KBM-7 (cell line): ENCODE measurements at regions not wholly inside any gene's neighbourhood (a gene's known extent, or its start where the extent isn't known, plus 50 kb on each side); places are given as distances from the start of the nearest gene placed in this dataset.

Experiments
- DNase-seq: peaks from one replicate; pipeline ENCODE4 v3.0.0-alpha.2; 2015
- in situ Hi-C: fragments of 300-500 bp; cut with MboI; formaldehyde crosslinking; loops from 2 replicates; pipeline ENCODE4 v1.14.3; 2020; ENCODE audit warnings: low sequenced_read_pairs, low pct_unique_long_range_greater_than_20kb, mixed read lengths

- in situ Hi-C loops = no loop called here
- DNase-seq = no peak
Measured at GRCh38 chr6:90753820-90754643, 167.2 kb upstream of the MAP3K7 start.

DNA sequence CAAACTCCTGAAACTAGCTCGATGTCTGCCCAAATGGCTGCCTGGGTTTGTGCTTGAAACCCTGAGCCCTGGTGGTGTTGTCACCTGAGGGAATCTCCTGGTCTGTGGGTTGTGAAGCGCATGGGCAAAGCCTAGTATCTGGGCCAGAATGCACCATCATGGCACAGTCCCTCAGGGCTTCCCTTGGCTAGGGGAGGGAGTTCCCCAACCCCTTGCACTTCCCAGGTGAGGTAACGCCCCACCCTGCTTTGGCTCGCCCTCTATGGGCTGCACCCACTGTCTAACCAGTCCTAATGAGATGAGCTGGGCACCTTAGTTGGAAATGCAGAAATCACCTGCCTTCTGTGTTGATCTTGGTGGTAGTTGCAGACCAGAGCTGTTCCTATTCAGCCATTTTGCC lies 152.9 kb upstream of the MAP3K7 start:
- DNase-seq = no peak
- in situ Hi-C loops = no loop called here

- in situ Hi-C loops = no loop called here
- DNase-seq = no peak
Measured at GRCh38 chr6:90739339-90739738, 152.5 kb upstream of the MAP3K7 start.

DNA sequence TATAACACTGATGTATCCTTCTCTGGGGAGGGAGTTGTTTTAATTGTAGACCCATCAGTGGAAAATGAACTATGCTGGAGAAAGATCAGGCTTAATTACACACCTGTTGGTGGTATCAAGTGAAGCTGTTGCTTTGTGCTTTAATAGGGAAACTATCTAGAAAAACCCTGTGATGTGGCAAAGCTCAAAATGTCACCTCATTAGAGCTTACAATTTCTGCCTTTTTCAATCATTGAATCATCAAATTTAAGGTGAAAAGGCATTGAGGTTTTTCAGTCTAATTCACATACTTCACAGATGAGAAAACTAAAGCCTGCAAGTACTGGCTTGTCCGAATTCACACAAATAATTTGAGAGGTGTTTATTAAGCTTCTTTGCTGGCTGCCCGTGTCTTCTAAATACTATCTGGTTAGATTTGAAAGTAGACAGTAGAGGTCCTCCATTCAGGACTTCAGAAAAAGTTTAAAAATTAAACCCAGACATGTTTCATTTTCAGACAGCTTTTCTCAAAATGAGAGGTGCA lies 143.3 kb upstream of the MAP3K7 start:
- in situ Hi-C loops = no loop called here
- DNase-seq = no peak

DNA sequence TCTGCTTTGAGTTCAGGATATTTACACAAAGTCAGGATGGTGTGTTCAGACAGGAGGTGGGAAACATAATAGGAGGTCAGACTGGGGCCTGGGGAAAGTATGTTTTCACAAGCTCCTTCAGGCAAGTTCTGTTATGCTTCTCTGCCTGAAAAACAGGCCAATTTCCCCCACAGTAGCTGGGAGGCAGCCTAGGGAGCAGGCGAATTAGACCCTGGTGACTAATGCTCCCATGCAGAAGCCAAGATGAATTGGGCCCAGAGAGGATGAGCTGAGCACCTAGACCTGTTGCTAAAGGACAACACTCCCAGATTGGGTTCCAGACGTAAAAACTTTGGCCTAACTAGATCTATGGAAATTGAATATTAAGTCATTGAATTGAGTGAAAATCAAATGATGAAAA lies 142.2 kb upstream of the MAP3K7 start:
- in situ Hi-C loops = no loop called here
- no peak for DNase-seq

DNA sequence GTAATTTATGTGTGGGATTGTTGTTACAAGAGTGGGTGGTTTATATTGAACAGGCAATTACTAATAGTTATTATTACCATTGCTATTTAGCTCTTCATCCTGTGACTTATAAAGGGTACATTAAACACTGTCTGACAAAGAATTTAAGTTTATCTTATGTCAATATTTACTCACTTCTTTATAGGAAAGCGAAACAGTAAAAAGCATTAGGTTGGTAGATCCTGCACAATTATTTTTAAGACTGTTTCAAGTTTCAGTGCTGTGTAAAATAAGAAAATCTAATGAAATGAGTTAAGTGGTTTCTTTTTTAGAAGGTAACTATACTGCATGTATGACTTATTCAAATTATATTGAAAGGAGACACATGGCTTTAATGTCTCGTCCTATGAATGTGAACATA lies 135.8 kb upstream of the MAP3K7 start:
- no peak for DNase-seq
- in situ Hi-C loops = no loop called here

GRCh38 chr6:90720404-90720803 lies 133.5 kb upstream of the MAP3K7 start:
- in situ Hi-C loops = no loop called here
- no peak for DNase-seq

- in situ Hi-C loops = no loop called here
- DNase-seq = no peak
Measured at GRCh38 chr6:90719321-90720195, 132.7 kb upstream of the MAP3K7 start.

GRCh38 chr6:90716376-90716775 lies 129.5 kb upstream of the MAP3K7 start:
- in situ Hi-C loops = no loop called here
- no peak for DNase-seq

DNA sequence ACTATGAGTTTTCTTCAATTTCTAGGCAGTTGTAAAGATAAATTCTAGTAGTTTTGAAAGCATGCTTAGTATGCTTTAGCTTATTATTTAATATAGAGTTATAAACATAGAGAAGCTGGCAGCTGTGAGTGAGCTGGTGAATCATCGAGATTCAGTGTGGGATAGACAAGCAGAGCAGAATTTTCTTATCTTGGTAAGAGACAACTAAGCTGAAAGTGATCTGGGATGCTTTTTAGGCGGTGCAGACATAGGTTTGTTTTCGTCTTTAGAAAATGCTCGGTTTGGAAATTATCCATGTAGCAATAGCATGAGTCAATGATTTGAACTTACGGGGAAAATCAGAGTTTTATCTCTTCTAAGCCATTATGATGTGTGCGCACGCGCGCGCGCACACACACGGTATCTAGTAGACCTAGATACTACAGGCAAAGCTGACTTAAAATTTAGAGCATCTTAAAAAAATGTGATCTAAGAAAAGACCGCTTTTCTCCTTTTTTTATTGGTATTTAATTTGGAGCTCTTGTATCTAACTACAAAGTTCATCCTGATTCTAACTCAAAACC lies 128.3 kb upstream of the MAP3K7 start:
- DNase-seq = no peak

DNA sequence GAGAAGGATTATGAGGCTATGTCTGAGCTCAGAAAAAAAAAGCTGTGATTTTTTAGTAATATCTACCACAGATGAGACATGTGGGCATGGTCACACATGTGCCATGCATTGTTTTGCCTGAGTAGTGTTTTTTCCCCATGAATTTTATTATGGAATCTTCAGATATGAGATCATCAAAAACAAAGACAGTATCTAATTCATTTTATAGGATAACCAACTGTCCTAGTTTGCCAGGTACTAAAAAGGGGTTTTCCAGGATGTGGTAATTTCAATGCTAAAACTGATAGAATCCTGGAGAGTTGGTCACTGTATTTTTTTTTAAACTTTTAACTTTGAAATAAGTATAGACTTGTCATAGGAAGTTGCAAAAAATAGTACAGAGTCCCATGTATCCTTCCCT lies 127.4 kb upstream of the MAP3K7 start:
- in situ Hi-C loops = no loop called here

More for the DNA sequence above, 128.3 kb upstream of the MAP3K7 start:
- in situ Hi-C loops = no loop called here

GRCh38 chr6:90712114-90712513 lies 125.2 kb upstream of the MAP3K7 start:
- in situ Hi-C loops = no loop called here
- DNase-seq = no peak

More for the DNA sequence above, 127.4 kb upstream of the MAP3K7 start:
- no peak for DNase-seq

- in situ Hi-C loops = no loop called here
- no peak for DNase-seq
Measured at GRCh38 chr6:90709431-90709996, 122.6 kb upstream of the MAP3K7 start.

DNA sequence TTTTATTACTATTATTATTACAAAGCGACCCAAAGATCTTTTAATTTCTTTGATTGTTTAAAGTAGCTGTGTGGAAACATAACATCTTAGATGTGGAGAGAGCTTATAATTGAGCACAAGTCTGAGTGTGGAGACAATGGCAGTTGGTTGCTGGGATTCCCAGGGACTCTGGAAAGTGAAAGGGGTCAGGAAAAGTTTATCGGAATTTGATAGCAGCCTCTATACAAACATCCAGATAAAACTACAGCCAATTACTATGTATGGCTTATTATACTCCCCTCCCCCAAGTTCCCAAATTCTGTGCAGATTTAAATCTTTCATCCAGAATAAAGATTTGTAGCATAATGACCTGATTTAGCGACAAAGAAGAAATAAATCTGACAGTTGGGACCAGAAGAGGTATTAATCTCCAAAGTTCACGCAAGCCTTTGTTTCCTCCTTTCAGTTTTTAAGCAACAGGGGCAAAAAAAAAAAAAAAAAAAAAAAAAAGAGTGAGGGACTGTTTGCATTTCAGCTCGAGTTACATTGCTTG lies 121.4 kb upstream of the MAP3K7 start:
- in situ Hi-C loops = no loop called here
- no peak for DNase-seq

DNA sequence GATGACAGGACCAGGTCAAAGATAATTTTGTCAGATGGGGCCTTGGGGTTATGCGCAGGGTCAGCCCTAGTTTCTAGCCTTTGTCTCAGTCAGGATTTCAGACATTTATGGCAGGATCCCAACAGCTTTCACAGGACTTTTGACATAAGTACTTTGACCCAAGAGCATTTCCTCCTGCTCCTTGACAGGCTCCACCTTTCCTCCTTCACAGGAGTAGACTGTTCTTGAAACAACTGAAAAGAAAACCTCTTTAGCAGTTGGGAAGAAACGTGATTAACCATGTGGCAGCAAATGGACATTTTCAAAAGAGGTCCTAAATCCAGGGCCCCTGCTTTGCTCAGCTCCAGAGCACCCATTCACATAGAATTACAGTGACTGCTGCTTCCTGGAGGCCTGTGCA lies 120.4 kb upstream of the MAP3K7 start:
- in situ Hi-C loops = no loop called here
- no peak for DNase-seq

DNA sequence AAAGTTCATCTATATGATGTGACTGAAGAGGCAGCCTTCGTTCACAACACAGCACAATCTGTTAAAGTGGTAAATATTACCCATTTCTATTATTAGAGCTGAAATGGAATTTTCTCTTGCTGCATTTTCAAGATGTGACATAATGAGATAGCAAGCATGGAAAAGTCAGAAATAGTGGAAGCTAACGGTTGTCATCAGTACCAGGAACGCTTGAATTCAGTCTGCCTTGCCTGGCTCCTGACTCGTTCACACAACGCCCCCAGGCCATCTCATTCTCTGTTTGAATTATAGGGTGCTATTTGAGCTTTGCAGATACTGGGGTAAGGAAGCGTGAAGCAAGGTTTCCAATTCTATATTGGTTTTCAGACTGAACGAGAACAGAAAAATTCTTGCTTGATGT lies 116.5 kb upstream of the MAP3K7 start:
- in situ Hi-C loops = no loop called here
- no peak for DNase-seq

GRCh38 chr6:90701926-90702325 lies 115.1 kb upstream of the MAP3K7 start:
- DNase-seq = no peak
- in situ Hi-C loops = no loop called here

GRCh38 chr6:90701146-90701781 lies 114.4 kb upstream of the MAP3K7 start:
- DNase-seq = peak; percentile 22
- in situ Hi-C loops = no loop called here

- in situ Hi-C loops = no loop called here
- no peak for DNase-seq
Measured at GRCh38 chr6:90695316-90695715, 108.4 kb upstream of the MAP3K7 start.
